Lower leg skin (tissue), 4 donors: ENCODE measurements at regions not wholly inside any gene's neighbourhood (a gene's known extent, or its start where the extent isn't known, plus 50 kb on each side); places are given as distances from the start of the nearest gene placed in this dataset.

ENCODE experiments used
- DNase-seq, 2 donors: peaks; one replicate each; pipeline ENCODE4 v3.0.0-alpha.2; 2019; ENCODE audit warnings: low spot score in 2 of 2
- H3K4me3 ChIP-seq: fragments of 200-600 bp; sonication (generic); 2 replicates; pipeline ENCODE4 v1.5.1; 2017; ENCODE audit warnings: mild to moderate bottlenecking, low read depth; ENCODE audit not compliant: poor library complexity, severe bottlenecking
- POLR2A ChIP-seq, 2 donors: fragments of 450-650 bp; IDR thresholded peaks; one replicate each; pipeline ENCODE4 v1.6.1; 2016 to 2017; ENCODE audit warnings: antibody characterized with exemption in 2 of 2, mild to moderate bottlenecking in 1 of 2, moderate library complexity in 1 of 2
- WGBS, 2 donors: methylation state at CpG; one replicate each; pipeline ENCODE4 v1.1.5; 2018; 5-methylcytosine and 5-hydroxymethylcytosine counted together
- intact Hi-C: fragments of 100-400 bp; cut with DNase I; formaldehyde crosslinking; loops from one replicate; pipeline ENCODE4 v1.15.0; 2023; ENCODE audit warnings: low total_unique reads
- TF ChIP-seq, protein P1 (sequence below), 3 donors: fragments of 450-650 bp; IDR thresholded peaks; one replicate each; pipeline ENCODE4 v1.5.1; 2016; ENCODE audit warnings: antibody characterized with exemption in 3 of 3, mild to moderate bottlenecking in 3 of 3, moderate library complexity in 2 of 3

DNA sequence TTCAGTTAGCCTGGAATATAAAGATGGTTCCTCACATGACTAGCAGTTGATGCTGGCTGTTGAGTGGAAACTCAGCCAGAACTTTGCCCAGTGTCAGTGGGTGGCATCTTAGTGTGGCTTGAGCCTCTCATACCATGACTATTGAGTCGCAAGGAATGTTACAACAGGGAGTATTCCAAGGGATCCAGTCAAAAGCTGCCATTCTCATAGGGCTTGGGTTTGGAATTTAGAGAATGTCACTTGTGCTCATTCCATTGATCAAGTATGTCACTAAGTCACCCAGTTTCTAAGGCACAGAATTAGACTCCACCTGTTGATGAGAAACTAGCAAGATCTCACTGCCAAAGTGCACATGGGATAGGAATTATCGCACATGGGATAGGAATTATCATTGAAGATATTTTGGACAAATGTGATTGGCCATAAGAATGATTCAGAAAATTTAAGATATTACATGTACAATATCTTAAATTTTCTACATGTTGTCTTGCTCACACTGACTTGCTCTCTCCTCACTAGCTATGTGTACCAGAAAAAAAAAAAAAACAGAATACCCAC lies 1290.7 kb upstream of the ADGRL2 start:
- no peak overlapping the region for H3K4me3 ChIP-seq
- no peak for DNase-seq
- intact Hi-C loops: no loop called here
- WGBS, 2 donors: 65 to 95% methylated on average over 2 of the region's 2 CpGs
- TF ChIP-seq, protein P1, sequence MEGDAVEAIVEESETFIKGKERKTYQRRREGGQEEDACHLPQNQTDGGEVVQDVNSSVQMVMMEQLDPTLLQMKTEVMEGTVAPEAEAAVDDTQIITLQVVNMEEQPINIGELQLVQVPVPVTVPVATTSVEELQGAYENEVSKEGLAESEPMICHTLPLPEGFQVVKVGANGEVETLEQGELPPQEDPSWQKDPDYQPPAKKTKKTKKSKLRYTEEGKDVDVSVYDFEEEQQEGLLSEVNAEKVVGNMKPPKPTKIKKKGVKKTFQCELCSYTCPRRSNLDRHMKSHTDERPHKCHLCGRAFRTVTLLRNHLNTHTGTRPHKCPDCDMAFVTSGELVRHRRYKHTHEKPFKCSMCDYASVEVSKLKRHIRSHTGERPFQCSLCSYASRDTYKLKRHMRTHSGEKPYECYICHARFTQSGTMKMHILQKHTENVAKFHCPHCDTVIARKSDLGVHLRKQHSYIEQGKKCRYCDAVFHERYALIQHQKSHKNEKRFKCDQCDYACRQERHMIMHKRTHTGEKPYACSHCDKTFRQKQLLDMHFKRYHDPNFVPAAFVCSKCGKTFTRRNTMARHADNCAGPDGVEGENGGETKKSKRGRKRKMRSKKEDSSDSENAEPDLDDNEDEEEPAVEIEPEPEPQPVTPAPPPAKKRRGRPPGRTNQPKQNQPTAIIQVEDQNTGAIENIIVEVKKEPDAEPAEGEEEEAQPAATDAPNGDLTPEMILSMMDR (IDR thresholded peaks at IDR 0.05): no peak
- no peak for TF ChIP-seq POLR2A (IDR thresholded peaks at IDR 0.05)

DNA sequence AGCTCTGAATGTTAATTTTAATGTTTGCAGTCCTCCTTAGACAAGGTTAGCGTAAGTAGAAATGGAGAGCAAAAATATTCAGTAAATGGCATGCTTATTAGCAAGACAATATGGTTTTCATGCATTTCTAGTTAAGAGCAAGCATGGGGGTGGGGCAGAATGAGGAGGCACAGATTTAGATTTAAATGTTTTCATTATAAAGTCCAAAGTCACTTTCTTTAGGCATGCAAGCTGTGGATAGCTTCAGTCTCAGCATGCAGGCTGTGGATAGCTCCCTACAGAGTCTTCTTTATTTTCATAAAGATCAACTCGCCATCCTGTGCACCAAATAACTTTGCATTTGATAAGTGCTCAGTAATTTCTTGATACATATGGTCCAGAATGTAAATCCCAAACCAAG lies 1294.5 kb upstream of the ADGRL2 start:
- no peak for DNase-seq
- TF ChIP-seq POLR2A (IDR thresholded peaks at IDR 0.05): no peak
- TF ChIP-seq, protein P1 (IDR thresholded peaks at IDR 0.05): no peak
- WGBS, 2 donors: 79 to 84% methylated on average over 2 of the region's 2 CpGs
- intact Hi-C loops: no loop called here
- H3K4me3 ChIP-seq: no peak overlapping the region

DNA sequence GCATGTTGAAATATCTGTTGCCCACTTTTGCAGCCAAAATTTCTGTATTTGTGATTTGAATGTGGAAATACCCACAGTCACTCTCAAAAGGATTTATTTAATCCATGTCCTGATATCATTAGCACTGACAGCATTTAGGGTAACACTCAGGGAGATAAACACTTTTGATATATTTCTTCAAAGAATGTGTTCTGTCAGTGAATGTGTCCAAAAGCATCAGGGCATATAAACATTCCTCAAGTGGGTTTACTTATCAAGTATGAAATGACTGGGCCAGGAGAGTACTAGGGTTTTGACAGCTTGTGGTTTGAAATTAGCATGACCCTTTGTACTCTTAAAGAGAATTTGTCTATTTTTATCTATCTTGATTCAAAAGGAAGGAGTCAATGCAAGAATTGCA lies 1302.1 kb upstream of the ADGRL2 start:
- H3K4me3 ChIP-seq: no peak overlapping the region
- intact Hi-C loops: no loop called here
- DNase-seq: no peak
- TF ChIP-seq POLR2A (IDR thresholded peaks at IDR 0.05): no peak
- TF ChIP-seq, protein P1 (IDR thresholded peaks at IDR 0.05): no peak

DNA sequence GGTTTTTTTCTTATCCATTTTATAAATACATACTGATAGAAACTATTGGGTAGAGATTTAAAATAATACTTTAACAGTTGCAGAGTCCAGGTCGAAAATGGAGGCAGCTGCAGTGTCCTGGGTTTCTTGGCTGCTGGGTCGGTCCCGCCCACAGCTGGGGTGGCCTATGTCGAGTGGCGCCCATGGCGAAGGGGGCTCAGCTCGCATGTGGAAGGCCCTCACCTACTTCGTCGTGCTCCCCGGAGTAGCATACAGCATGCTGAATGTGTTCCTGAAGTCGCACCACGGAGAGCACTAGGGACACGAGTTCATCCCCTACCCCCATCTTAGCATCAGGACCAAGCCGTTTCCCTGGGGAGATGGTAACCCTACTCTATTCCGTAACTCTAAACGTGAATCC lies 1304.9 kb upstream of the ADGRL2 start:
- DNase-seq: no peak
- 92 to 93% methylated on average over 16 of the region's 16 CpGs for WGBS, 2 donors
- intact Hi-C loops: no loop called here
- no peak overlapping the region for H3K4me3 ChIP-seq
- TF ChIP-seq, protein P1 (IDR thresholded peaks at IDR 0.05): no peak
- TF ChIP-seq POLR2A (IDR thresholded peaks at IDR 0.05): no peak

DNA sequence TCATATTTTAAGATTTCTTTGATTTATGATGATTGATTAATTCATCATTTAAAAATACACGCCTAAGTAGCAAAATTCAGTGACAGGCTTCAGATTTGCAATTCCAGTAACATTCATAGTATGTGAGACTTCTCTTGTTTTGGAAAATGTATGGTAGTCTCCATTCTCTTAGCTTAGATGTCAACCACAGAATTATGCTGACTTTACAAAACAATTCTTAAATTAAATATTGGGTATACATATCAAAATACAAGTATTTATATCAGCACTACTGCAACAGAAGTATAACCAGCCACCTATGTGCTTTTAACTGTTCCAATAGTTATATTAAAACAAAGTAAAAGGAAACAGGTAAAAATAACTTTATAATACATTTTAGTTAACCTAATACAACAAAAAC lies 1328.6 kb upstream of the ADGRL2 start:
- DNase-seq: no peak
- 89 to 94% methylated on average over 1 of the region's 1 CpG for WGBS, 2 donors

More for the DNA sequence above, 1328.6 kb upstream of the ADGRL2 start:
- intact Hi-C loops: loop anchor here (10.0 kb wide), 1 partner anchor 243 kb away; no protein-coding TSS in a partner anchor
- no peak overlapping the region for H3K4me3 ChIP-seq
- TF ChIP-seq, protein P1 (IDR thresholded peaks at IDR 0.05): no peak
- no peak for TF ChIP-seq POLR2A (IDR thresholded peaks at IDR 0.05)
